ENCODE measurements at regions not wholly inside any gene's neighbourhood (a gene's known extent, or its start where the extent isn't known, plus 50 kb on each side); places are given as distances from the start of the nearest gene placed in this dataset.

- TF ChIP-seq, protein P1, sequence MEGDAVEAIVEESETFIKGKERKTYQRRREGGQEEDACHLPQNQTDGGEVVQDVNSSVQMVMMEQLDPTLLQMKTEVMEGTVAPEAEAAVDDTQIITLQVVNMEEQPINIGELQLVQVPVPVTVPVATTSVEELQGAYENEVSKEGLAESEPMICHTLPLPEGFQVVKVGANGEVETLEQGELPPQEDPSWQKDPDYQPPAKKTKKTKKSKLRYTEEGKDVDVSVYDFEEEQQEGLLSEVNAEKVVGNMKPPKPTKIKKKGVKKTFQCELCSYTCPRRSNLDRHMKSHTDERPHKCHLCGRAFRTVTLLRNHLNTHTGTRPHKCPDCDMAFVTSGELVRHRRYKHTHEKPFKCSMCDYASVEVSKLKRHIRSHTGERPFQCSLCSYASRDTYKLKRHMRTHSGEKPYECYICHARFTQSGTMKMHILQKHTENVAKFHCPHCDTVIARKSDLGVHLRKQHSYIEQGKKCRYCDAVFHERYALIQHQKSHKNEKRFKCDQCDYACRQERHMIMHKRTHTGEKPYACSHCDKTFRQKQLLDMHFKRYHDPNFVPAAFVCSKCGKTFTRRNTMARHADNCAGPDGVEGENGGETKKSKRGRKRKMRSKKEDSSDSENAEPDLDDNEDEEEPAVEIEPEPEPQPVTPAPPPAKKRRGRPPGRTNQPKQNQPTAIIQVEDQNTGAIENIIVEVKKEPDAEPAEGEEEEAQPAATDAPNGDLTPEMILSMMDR (IDR thresholded peaks at IDR 0.05), result no peak
- no peak overlapping the region for H3K27ac ChIP-seq
- DNase-seq (ENCODE audit: low spot score), result no peak
- no peak overlapping the region for H3K4me3 ChIP-seq
Observed at GRCh38 chr6:22682979-22683378, 113.6 kb downstream of the HDGFL1 start.

- DNase-seq (ENCODE audit: low spot score), result no peak
- Histone ChIP-seq H3K4me3 (no peak overlapping the region), H3K27ac (no peak overlapping the region)
- TF ChIP-seq, protein P1 (IDR thresholded peaks at IDR 0.05), result no peak
Observed at GRCh38 chr6:22690446-22690845, 121.1 kb downstream of the HDGFL1 start.

DNA sequence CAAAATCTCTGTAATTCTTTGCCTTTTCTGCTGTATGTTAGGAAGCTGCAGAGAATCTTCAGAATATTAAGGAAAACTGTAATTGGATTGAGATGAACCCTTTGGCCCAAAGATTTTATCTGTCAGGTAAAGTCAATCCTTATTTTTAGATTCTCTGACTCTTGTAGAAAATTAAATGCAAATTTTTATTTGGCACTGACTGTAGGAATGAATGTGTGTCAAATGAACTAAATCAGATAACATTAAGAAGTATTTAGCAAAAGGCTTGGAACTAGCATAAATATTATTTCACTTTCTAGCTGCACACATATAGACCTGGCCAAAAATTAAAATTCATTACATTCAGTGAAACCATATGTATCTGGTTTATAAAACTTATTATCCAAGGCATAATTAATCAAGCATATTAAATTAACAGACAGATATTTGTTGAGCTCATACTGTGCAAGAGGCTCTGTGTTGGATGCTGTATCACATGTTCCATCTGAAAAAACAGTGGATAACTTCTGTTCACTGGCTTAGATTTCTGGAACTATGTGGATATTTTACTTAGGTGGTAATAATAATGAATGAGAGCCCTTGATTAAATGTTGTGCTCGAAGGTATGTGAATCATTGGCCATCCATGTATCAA lies 124.8 kb downstream of the HDGFL1 start:
- TF ChIP-seq, protein P1 (IDR thresholded peaks at IDR 0.05), result no peak
- Histone ChIP-seq H3K27ac (no peak overlapping the region), H3K4me3 (no peak overlapping the region)
- DNase-seq (ENCODE audit: low spot score), result no peak

DNA sequence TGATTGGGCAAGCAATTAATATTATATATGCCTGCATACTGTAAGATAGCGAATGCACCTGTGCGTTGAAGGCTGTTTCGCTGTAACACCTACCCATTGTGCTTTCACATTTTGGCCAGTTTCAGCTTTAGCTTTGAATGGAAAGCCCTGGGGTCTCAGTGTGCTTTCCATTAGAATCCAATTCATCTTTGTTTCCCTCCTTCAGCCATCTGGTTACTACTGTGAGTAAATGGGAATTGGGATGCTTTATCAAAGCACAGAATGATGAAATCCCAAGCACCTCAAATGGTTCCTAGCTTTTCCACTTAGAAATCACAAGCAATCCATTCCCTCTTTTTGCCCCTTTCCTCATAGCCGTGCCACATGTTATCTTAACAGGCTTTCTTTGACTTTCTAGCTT lies 127.1 kb downstream of the HDGFL1 start:
- no peak overlapping the region for H3K4me3 ChIP-seq
- no peak for DNase-seq (ENCODE audit: low spot score)
- no peak overlapping the region for H3K27ac ChIP-seq
- TF ChIP-seq, protein P1 (IDR thresholded peaks at IDR 0.05), result no peak

GRCh38 chr6:22697306-22697705 lies 127.9 kb downstream of the HDGFL1 start:
- TF ChIP-seq, protein P1 (IDR thresholded peaks at IDR 0.05), result no peak
- H3K4me3 ChIP-seq, result no peak overlapping the region

GRCh38 chr6:22699151-22699550 lies 129.8 kb downstream of the HDGFL1 start:
- TF ChIP-seq, protein P1 (IDR thresholded peaks at IDR 0.05), result no peak
- no peak for DNase-seq (ENCODE audit: low spot score)
- Histone ChIP-seq H3K27ac (no peak overlapping the region), H3K4me3 (no peak overlapping the region)

More at GRCh38 chr6:22697306-22697705, 127.9 kb downstream of the HDGFL1 start:
- no peak overlapping the region for H3K27ac ChIP-seq
- no peak for DNase-seq (ENCODE audit: low spot score)

- Histone ChIP-seq H3K27ac (peak overlapping the region; percentile 28 to 61), H3K4me3 (no peak overlapping the region)
- no peak for DNase-seq (ENCODE audit: low spot score)
- TF ChIP-seq, protein P1 (IDR thresholded peaks at IDR 0.05), result no peak
Observed at GRCh38 chr6:22706651-22707050, 137.3 kb downstream of the HDGFL1 start.

Measured in coronary artery (tissue), 2 donors.